HEK293T (cell line): ENCODE measurements at regions not wholly inside any gene's neighbourhood (a gene's known extent, or its start where the extent isn't known, plus 50 kb on each side); places are given as distances from the start of the nearest gene placed in this dataset.

ENCODE experiments used
- CTCF ChIA-PET: fragments of 350-600 bp; formaldehyde crosslinking; extraction: SDS; loops from one replicate; lab custom pipeline; 2021; ENCODE audit warnings: antibody characterized with exemption, inconsistent platforms; lab: Yijun Ruan, JAX
- POLR2A ChIA-PET: fragments of 350-600 bp; formaldehyde crosslinking; extraction: SDS; loops from one replicate; lab custom pipeline; 2020; ENCODE audit warnings: antibody characterized with exemption, inconsistent platforms; lab: Yijun Ruan, JAX
- DNase-seq: peaks from one replicate; pipeline ENCODE4 v3.0.0; 2012; ENCODE audit warnings: mixed read lengths; ENCODE audit errors: extremely low spot score
- ARNT ChIP-seq: fragments of 450-650 bp; IDR thresholded peaks from 2 replicates; pipeline ENCODE4 v1.6.1; 2017; ENCODE audit warnings: mild to moderate bottlenecking
- BHLHE40 ChIP-seq: fragments of 450-650 bp; IDR thresholded peaks from 2 replicates; pipeline ENCODE4 v1.6.1; 2016; ENCODE audit warnings: mild to moderate bottlenecking, moderate library complexity, borderline replicate concordance
- CTBP1 ChIP-seq: fragments of 450-650 bp; IDR thresholded peaks from 2 replicates; pipeline ENCODE4 v1.6.1; 2016; ENCODE audit warnings: borderline replicate concordance
- ELF4 ChIP-seq: fragments of 450-650 bp; IDR thresholded peaks from 2 replicates; pipeline ENCODE4 v1.6.1; 2017; ENCODE audit warnings: antibody characterized with exemption
- FOXA1 ChIP-seq: fragments of 450-650 bp; IDR thresholded peaks from 2 replicates; pipeline ENCODE4 v1.6.1; 2016; ENCODE audit warnings: mild to moderate bottlenecking
- FOXK2 ChIP-seq: fragments of 450-650 bp; IDR thresholded peaks from 2 replicates; pipeline ENCODE4 v1.6.1; 2016; ENCODE audit warnings: mild to moderate bottlenecking
- FOXM1 ChIP-seq: fragments of 450-650 bp; IDR thresholded peaks from 2 replicates; pipeline ENCODE4 v1.6.1; 2017; ENCODE audit warnings: mild to moderate bottlenecking, borderline replicate concordance
- HDGF ChIP-seq: fragments of 450-650 bp; IDR thresholded peaks from 2 replicates; pipeline ENCODE4 v1.6.1; 2017; ENCODE audit warnings: antibody characterized with exemption, borderline replicate concordance
- L3MBTL2 ChIP-seq: fragments of 450-650 bp; conservative IDR thresholded peaks from 2 replicates; pipeline ENCODE4 v1.6.1; 2016; ENCODE audit warnings: mild to moderate bottlenecking
- LEF1 ChIP-seq: fragments of 450-650 bp; IDR thresholded peaks from 2 replicates; pipeline ENCODE4 v1.6.1; 2017; ENCODE audit warnings: mild to moderate bottlenecking, borderline replicate concordance
- NFRKB ChIP-seq: fragments of 450-650 bp; IDR thresholded peaks from 2 replicates; pipeline ENCODE4 v1.6.1; 2016; ENCODE audit warnings: mild to moderate bottlenecking, moderate library complexity
- PKNOX1 ChIP-seq: fragments of 450-650 bp; IDR thresholded peaks from 2 replicates; pipeline ENCODE4 v1.6.1; 2016
- SP1 ChIP-seq: fragments of 450-650 bp; IDR thresholded peaks from 2 replicates; pipeline ENCODE4 v1.6.1; 2017
- SUZ12 ChIP-seq: fragments of 450-650 bp; IDR thresholded peaks from 2 replicates; pipeline ENCODE4 v1.6.1; 2016; ENCODE audit warnings: mild to moderate bottlenecking
- TARDBP ChIP-seq: fragments of 450-650 bp; IDR thresholded peaks from 2 replicates; pipeline ENCODE4 v1.6.1; 2016
- ZNF384 ChIP-seq: fragments of 450-650 bp; IDR thresholded peaks from 2 replicates; pipeline ENCODE4 v1.6.1; 2016

- CTCF ChIA-PET = no interaction called here
Observed at GRCh38 chr10:128522551-128523308, 396.5 kb upstream of the MKI67 start.

DNA sequence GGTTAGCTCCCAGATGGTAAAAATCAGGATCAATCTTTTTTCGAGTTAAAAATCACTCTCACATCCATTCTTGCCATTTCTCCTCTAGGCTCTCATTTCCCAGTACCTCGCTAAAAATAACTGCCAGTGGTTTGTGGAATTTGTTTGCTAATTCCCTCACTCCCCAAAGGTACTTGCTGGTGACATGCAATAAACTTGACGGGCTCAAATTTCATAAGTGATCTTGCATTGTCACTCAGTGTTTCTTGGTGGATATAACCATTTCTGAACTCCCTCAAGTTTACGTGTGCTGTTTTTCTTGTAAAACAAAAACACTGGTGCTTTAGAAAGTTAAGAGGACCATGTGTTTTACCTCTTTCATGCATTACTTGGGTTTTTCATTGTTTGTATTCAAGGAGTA, 399.2 kb upstream of the MKI67 start:
- DNase-seq = no peak
- CTCF ChIA-PET = no interaction called here
- POLR2A ChIA-PET = no interaction called here
- TF ChIP-seq ARNT (no peak), SUZ12 (no peak), L3MBTL2 (no peak)

More at GRCh38 chr10:128522551-128523308, 396.5 kb upstream of the MKI67 start:
- POLR2A ChIA-PET = no interaction called here
- no peak for DNase-seq
- no peak for TF ChIP-seq CTBP1
- TF ChIP-seq SUZ12 = no peak
- no peak for TF ChIP-seq ARNT
- TF ChIP-seq ZNF384 = no peak
- no peak for TF ChIP-seq SP1
- TF ChIP-seq L3MBTL2 = no peak
- no peak for TF ChIP-seq NFRKB
- no peak for TF ChIP-seq ELF4
- no peak for TF ChIP-seq FOXA1
- TF ChIP-seq FOXM1 = no peak
- TF ChIP-seq TARDBP = no peak
- TF ChIP-seq PKNOX1 = no peak
- TF ChIP-seq HDGF = no peak
- TF ChIP-seq BHLHE40 = no peak
- no peak for TF ChIP-seq FOXK2
- no peak for TF ChIP-seq LEF1

DNA sequence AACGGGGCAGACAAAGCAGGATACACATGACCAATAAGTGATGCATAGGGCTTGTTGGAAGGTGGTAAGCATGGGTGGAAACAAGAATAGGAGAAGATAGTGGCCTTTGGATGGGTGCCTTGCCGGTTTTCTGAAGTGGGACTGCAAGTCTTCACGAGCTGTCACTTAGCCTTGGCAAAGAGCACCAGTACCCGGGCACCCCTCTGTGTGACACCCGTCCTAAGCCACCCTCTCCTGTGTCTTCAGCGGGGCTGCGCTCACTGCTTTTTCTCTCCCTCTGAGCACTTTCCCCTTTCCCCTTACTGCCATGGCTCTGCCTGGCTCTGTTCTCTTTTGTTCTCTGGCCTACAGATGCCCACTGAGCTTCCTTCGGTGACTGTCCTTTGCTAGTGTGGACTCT, 399.7 kb upstream of the MKI67 start:
- no peak for TF ChIP-seq LEF1
- no peak for TF ChIP-seq BHLHE40
- no peak for TF ChIP-seq L3MBTL2
- no peak for TF ChIP-seq CTBP1
- TF ChIP-seq NFRKB = no peak
- DNase-seq = no peak
- ChIA-PET CTCF (no interaction called here), POLR2A (no interaction called here)

DNA sequence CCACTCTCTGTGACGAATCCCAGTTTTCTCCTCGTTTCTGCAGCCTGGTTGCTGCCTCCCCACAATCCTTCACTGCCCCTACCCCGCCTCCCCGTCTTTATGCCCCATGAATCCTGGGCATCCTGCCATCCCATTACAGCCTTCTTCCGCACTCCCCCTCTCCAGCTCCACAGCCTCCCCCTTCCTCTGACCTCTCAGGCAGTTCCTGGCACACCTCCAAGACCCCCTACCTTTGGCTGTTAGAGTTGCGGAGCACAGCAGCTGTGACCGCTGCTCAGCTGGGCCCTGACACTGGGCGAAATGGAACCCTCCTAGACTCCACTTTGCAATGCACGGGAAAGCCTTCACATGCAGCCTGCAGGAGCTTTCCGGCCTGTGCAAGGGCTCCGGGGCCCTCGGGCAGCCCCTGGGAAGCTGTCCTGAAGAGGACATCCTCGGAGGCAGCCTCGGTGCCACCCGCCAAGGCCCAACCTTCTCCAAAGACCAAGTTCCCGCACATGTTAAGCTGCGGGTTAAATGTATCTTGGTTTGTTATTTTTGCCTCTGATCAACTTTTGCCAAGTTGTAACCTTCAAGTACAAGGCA, 400.7 kb upstream of the MKI67 start:
- ChIA-PET POLR2A (no interaction called here), CTCF (interaction anchor here (1.3 kb wide), 1 partner anchor 259 kb away, joined by 3 read pairs; no protein-coding TSS in a partner anchor)
- no peak for DNase-seq
- no peak for TF ChIP-seq CTBP1
- no peak for TF ChIP-seq BHLHE40
- no peak for TF ChIP-seq LEF1
- no peak for TF ChIP-seq SP1
- no peak for TF ChIP-seq ELF4
- no peak for TF ChIP-seq ZNF384
- TF ChIP-seq TARDBP = no peak
- no peak for TF ChIP-seq ARNT
- TF ChIP-seq SUZ12 = no peak
- TF ChIP-seq FOXA1 = no peak
- TF ChIP-seq HDGF = no peak
- no peak for TF ChIP-seq NFRKB
- no peak for TF ChIP-seq FOXM1
- no peak for TF ChIP-seq FOXK2
- no peak for TF ChIP-seq PKNOX1
- no peak for TF ChIP-seq L3MBTL2

GRCh38 chr10:128527711-128528110, 401.5 kb upstream of the MKI67 start:
- TF ChIP-seq FOXA1 = no peak
- DNase-seq = no peak
- ChIA-PET POLR2A (no interaction called here), CTCF (interaction anchor here (1.3 kb wide), 1 partner anchor 260 kb away, joined by 3 read pairs; no protein-coding TSS in a partner anchor)

DNA sequence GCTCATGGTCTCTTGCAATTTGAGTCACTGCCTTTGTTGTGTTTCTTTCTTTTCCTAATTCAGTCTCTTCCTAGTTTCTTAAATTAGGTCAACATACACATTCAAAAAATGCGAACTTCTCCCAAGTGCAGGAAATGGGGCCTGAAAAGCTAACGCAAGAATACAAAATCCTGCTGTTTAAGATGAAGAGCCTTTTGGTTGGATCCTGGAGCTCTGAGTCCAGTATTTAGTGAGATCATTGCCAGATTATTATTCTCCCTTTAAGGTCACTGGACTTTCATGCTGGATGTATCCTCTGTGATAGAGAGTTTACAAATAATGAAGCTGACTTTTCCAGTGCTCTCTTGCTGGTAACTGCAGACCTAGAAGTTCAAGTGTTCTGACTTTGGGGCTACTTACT, 401.9 kb upstream of the MKI67 start:
- TF ChIP-seq ARNT (no peak), HDGF (no peak), PKNOX1 (no peak), ZNF384 (no peak), FOXK2 (no peak), SUZ12 (no peak), BHLHE40 (no peak), SP1 (no peak), NFRKB (no peak)
- ChIA-PET POLR2A (no interaction called here), CTCF (interaction anchor here (1.3 to 1.5 kb wide), 2 partner anchors 253 to 260 kb away, joined by 3 read pairs; no protein-coding TSS in a partner anchor)
- DNase-seq = no peak
